Activated naive CD4-positive, alpha-beta T cell treated with anti-CD3 and anti-CD28 coated beads for 36 hours (primary cell): ENCODE measurements at regions not wholly inside any gene's neighbourhood (a gene's known extent, or its start where the extent isn't known, plus 50 kb on each side); places are given as distances from the start of the nearest gene placed in this dataset.
"Not testable (repeated sequence)": the region's sequence is repeated elsewhere in the genome, so short reads cannot be mapped to it uniquely, and the experiment has no call there.

Experiments
- CTCF ChIA-PET: fragments of 350-600 bp; sonication (Branson Sonifier 250); formaldehyde crosslinking; loops from one replicate; lab custom pipeline; 2021; ENCODE audit warnings: antibody characterized with exemption; lab: Charles Lee
- DNase-seq: peaks from one replicate; pipeline ENCODE4 v3.0.0-alpha.2; 2020
- H3K27ac Mint-ChIP-seq: one replicate; pipeline ENCODE4 v1.8.0; 2021; ENCODE audit warnings: mild to moderate bottlenecking, mixed read lengths
- H3K27me3 Mint-ChIP-seq: one replicate; pipeline ENCODE4 v1.8.0; 2021; ENCODE audit warnings: low read depth, mixed read lengths
- H3K36me3 Mint-ChIP-seq: one replicate; pipeline ENCODE4 v1.8.0; 2021; ENCODE audit warnings: low read depth, mixed read lengths
- H3K4me1 Mint-ChIP-seq: one replicate; pipeline ENCODE4 v1.8.0; 2021; ENCODE audit warnings: low read depth, mixed read lengths
- H3K4me3 Mint-ChIP-seq: one replicate; pipeline ENCODE4 v1.8.0; 2021; ENCODE audit warnings: mild to moderate bottlenecking, moderate library complexity, mixed read lengths
- H3K9me3 Mint-ChIP-seq: one replicate; pipeline ENCODE4 v1.8.0; 2021; ENCODE audit warnings: mixed read lengths
- intact Hi-C: fragments of 100-400 bp; cut with micrococcal nuclease; formaldehyde crosslinking; loops from one replicate; pipeline ENCODE4 v1.15.1; 2023

GRCh38 chr6:164720-165119, 127.6 kb upstream of the DUSP22 start:
- CTCF ChIA-PET = interaction anchor here (2.0 kb wide), 1 partner anchor 16 kb away, joined by 8 read pairs; no protein-coding TSS in a partner anchor
- Mint-ChIP-seq H3K4me1 (no peaks in the 10 kb centered on the region), H3K36me3 (no peaks in the 10 kb centered on the region), H3K27ac (no peak overlapping the region), H3K9me3 (no peaks in the 10 kb centered on the region), H3K27me3 (peaks cover 6% of the 10 kb centered on the region), H3K4me3 (no peak overlapping the region)
- DNase-seq = no peak
- intact Hi-C loops = no loop called here

- Mint-ChIP-seq H3K4me1 (no peaks in the 10 kb centered on the region), H3K9me3 (no peaks in the 10 kb centered on the region), H3K36me3 (no peaks in the 10 kb centered on the region), H3K4me3 (no peak overlapping the region), H3K27me3 (peaks cover 5% of the 10 kb centered on the region), H3K27ac (no peak overlapping the region)
- CTCF ChIA-PET = interaction anchor here (0.8 to 2.0 kb wide), 2 partner anchors 11 to 17 kb away, joined by 3 to 8 read pairs; no protein-coding TSS in a partner anchor
- DNase-seq = no peak
- intact Hi-C loops = no loop called here
Measured at GRCh38 chr6:165263-165662, 127.0 kb upstream of the DUSP22 start.

GRCh38 chr6:165906-166305, 126.4 kb upstream of the DUSP22 start:
- Mint-ChIP-seq H3K4me3 (no peak overlapping the region), H3K27ac (no peak overlapping the region), H3K4me1 (no peaks in the 10 kb centered on the region), H3K9me3 (no peaks in the 10 kb centered on the region), H3K36me3 (no peaks in the 10 kb centered on the region), H3K27me3 (peaks cover under 1% of the 10 kb centered on the region)
- CTCF ChIA-PET = interaction anchor here (0.8 to 2.0 kb wide), 2 partner anchors 12 to 18 kb away, joined by 3 to 8 read pairs; no protein-coding TSS in a partner anchor
- intact Hi-C loops = no loop called here
- no peak for DNase-seq

GRCh38 chr6:168865-169455, 123.3 kb upstream of the DUSP22 start:
- intact Hi-C loops = no loop called here
- H3K27me3 Mint-ChIP-seq = no peaks in the 10 kb centered on the region
- H3K9me3 Mint-ChIP-seq = peaks cover 6% of the 10 kb centered on the region
- CTCF ChIA-PET = interaction anchor here (0.6 to 1.9 kb wide), 12 partner anchors 9 to 1540 kb away, joined by 3 to 15 read pairs (median 3); no protein-coding TSS in a partner anchor
- peaks cover 3% of the 10 kb centered on the region for H3K4me1 Mint-ChIP-seq
- no peak for DNase-seq
- no peak overlapping the region for H3K4me3 Mint-ChIP-seq
- no peak overlapping the region for H3K27ac Mint-ChIP-seq
- H3K36me3 Mint-ChIP-seq = no peaks in the 10 kb centered on the region

- H3K9me3 Mint-ChIP-seq = peaks cover 6% of the 10 kb centered on the region
- CTCF ChIA-PET = no interaction called here
- H3K36me3 Mint-ChIP-seq = no peaks in the 10 kb centered on the region
- H3K4me3 Mint-ChIP-seq = no peak overlapping the region
- H3K27ac Mint-ChIP-seq = no peak overlapping the region
- DNase-seq = no peak
- H3K4me1 Mint-ChIP-seq = peaks cover 3% of the 10 kb centered on the region
- intact Hi-C loops = no loop called here
- H3K27me3 Mint-ChIP-seq = peaks cover 7% of the 10 kb centered on the region
Measured at GRCh38 chr6:174036-174435, 118.3 kb upstream of the DUSP22 start.

- H3K4me1 Mint-ChIP-seq = peaks cover 10% of the 10 kb centered on the region
- H3K27ac Mint-ChIP-seq = no peak overlapping the region
- CTCF ChIA-PET = interaction anchor here (1.2 kb wide), 1 partner anchor 51 kb away, joined by 3 read pairs; no protein-coding TSS in a partner anchor
- peaks cover 6% of the 10 kb centered on the region for H3K9me3 Mint-ChIP-seq
- intact Hi-C loops = no loop called here
- H3K36me3 Mint-ChIP-seq = no peaks in the 10 kb centered on the region
- no peak overlapping the region for H3K4me3 Mint-ChIP-seq
- DNase-seq = no peak
- peaks cover 7% of the 10 kb centered on the region for H3K27me3 Mint-ChIP-seq
Measured at GRCh38 chr6:175680-176079, 116.6 kb upstream of the DUSP22 start.

- intact Hi-C loops = no loop called here
- peaks cover 7% of the 10 kb centered on the region for H3K27me3 Mint-ChIP-seq
- H3K4me3 Mint-ChIP-seq = no peak overlapping the region
- H3K36me3 Mint-ChIP-seq = no peaks in the 10 kb centered on the region
- CTCF ChIA-PET = interaction anchor here (0.7 to 1.2 kb wide), 2 partner anchors 50 to 168 kb away, joined by 3 read pairs; no protein-coding TSS in a partner anchor
- H3K9me3 Mint-ChIP-seq = peaks cover 3% of the 10 kb centered on the region
- no peak overlapping the region for H3K27ac Mint-ChIP-seq
- peaks cover 19% of the 10 kb centered on the region for H3K4me1 Mint-ChIP-seq
- DNase-seq = no peak
Measured at GRCh38 chr6:176766-177165, 115.5 kb upstream of the DUSP22 start.

GRCh38 chr6:178119-178518, 114.2 kb upstream of the DUSP22 start:
- Mint-ChIP-seq H3K4me1 (peaks cover 19% of the 10 kb centered on the region), H3K36me3 (no peaks in the 10 kb centered on the region), H3K27ac (no peak overlapping the region), H3K4me3 (no peak overlapping the region), H3K27me3 (peaks cover 7% of the 10 kb centered on the region), H3K9me3 (no peaks in the 10 kb centered on the region)
- CTCF ChIA-PET = interaction anchor here (1.5 kb wide), 1 partner anchor 9 kb away, joined by 3 read pairs; no protein-coding TSS in a partner anchor
- no peak for DNase-seq
- intact Hi-C loops = no loop called here

GRCh38 chr6:178929-179328, 113.4 kb upstream of the DUSP22 start:
- H3K27ac Mint-ChIP-seq, H3K4me3 Mint-ChIP-seq, H3K9me3 Mint-ChIP-seq, H3K36me3 Mint-ChIP-seq, H3K27me3 Mint-ChIP-seq, DNase-seq, intact Hi-C loops: not testable (repeated sequence)
- CTCF ChIA-PET = interaction anchor here (1.5 kb wide), 1 partner anchor 10 kb away, joined by 3 read pairs; no protein-coding TSS in a partner anchor
- peaks cover 22% of the 10 kb centered on the region for H3K4me1 Mint-ChIP-seq

- DNase-seq = no peak
- CTCF ChIA-PET = interaction anchor here (1.1 to 2.1 kb wide), 3 partner anchors 9 to 11 kb away, joined by 3 to 15 read pairs (median 6); no protein-coding TSS in a partner anchor
- intact Hi-C loops = no loop called here
- Mint-ChIP-seq H3K36me3 (no peaks in the 10 kb centered on the region), H3K27me3 (peaks cover 7% of the 10 kb centered on the region), H3K9me3 (no peaks in the 10 kb centered on the region), H3K4me1 (peaks cover 26% of the 10 kb centered on the region), H3K27ac (no peak overlapping the region), H3K4me3 (no peak overlapping the region)
Measured at GRCh38 chr6:179340-179950, 112.8 kb upstream of the DUSP22 start.

- CTCF ChIA-PET = interaction anchor here (0.8 to 2.1 kb wide), 4 partner anchors 8 to 14 kb away, joined by 3 to 15 read pairs (median 4); no protein-coding TSS in a partner anchor
- peak overlapping the region; percentile 48 for H3K4me3 Mint-ChIP-seq
- H3K27me3 Mint-ChIP-seq, intact Hi-C loops, H3K36me3 Mint-ChIP-seq, H3K9me3 Mint-ChIP-seq, H3K27ac Mint-ChIP-seq: not testable (repeated sequence)
- DNase-seq = peak; percentile 48
- H3K4me1 Mint-ChIP-seq = peaks cover 26% of the 10 kb centered on the region
Measured at GRCh38 chr6:180091-180694, 112.1 kb upstream of the DUSP22 start.

- DNase-seq = no peak
- Mint-ChIP-seq H3K27ac (no peak overlapping the region), H3K4me3 (no peak overlapping the region)
Measured at GRCh38 chr6:181049-181654, 111.1 kb upstream of the DUSP22 start.

More at GRCh38 chr6:181049-181654, 111.1 kb upstream of the DUSP22 start:
- H3K36me3 Mint-ChIP-seq = no peaks in the 10 kb centered on the region
- CTCF ChIA-PET = interaction anchor here (0.8 to 2.1 kb wide), 3 partner anchors 9 to 13 kb away, joined by 3 to 15 read pairs (median 6); no protein-coding TSS in a partner anchor
- intact Hi-C loops = no loop called here
- peaks cover 7% of the 10 kb centered on the region for H3K27me3 Mint-ChIP-seq
- H3K9me3 Mint-ChIP-seq = no peaks in the 10 kb centered on the region
- peaks cover 26% of the 10 kb centered on the region for H3K4me1 Mint-ChIP-seq
